ENCODE measurements at regions not wholly inside any gene's neighbourhood (a gene's known extent, or its start where the extent isn't known, plus 50 kb on each side); places are given as distances from the start of the nearest gene placed in this dataset.

DNA sequence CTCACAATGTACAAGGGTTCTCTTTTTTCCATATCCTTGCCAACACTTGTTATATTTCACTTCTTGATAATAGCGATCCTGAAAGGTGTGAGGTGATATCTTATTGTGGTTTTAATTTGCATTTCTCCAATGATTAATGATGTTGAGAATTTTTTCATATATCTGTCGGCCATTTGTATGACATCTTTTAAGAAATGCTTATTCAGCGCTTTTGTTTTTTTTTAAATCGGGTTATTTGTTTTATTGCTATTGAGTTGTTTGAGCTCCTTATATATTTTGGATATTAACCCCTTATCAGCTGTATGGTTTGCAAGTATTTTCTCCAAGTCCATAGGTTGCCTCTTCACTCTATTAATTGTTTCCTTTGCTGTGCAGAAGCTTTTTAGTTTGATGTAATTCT, 218.8 kb downstream of the MTERF1 start:
- TF ChIP-seq, protein P1, sequence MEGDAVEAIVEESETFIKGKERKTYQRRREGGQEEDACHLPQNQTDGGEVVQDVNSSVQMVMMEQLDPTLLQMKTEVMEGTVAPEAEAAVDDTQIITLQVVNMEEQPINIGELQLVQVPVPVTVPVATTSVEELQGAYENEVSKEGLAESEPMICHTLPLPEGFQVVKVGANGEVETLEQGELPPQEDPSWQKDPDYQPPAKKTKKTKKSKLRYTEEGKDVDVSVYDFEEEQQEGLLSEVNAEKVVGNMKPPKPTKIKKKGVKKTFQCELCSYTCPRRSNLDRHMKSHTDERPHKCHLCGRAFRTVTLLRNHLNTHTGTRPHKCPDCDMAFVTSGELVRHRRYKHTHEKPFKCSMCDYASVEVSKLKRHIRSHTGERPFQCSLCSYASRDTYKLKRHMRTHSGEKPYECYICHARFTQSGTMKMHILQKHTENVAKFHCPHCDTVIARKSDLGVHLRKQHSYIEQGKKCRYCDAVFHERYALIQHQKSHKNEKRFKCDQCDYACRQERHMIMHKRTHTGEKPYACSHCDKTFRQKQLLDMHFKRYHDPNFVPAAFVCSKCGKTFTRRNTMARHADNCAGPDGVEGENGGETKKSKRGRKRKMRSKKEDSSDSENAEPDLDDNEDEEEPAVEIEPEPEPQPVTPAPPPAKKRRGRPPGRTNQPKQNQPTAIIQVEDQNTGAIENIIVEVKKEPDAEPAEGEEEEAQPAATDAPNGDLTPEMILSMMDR (IDR thresholded peaks at IDR 0.05): no peak
- TF ChIP-seq POLR2A (IDR thresholded peaks at IDR 0.05): no peak

Data from adrenal gland (tissue), 5 donors.